Thoracic aorta (tissue), 2 donors: ENCODE measurements at regions not wholly inside any gene's neighbourhood (a gene's known extent, or its start where the extent isn't known, plus 50 kb on each side); places are given as distances from the start of the nearest gene placed in this dataset.

ENCODE experiments used
- ATAC-seq: fragments of 150-250 bp; one replicate; pipeline ENCODE4 v1.8.0; 2017; ENCODE audit warnings: low read depth; ENCODE audit not compliant: insufficient number of reproducible peaks, low FRiP score
- DNase-seq: peaks from one replicate; pipeline ENCODE4 v3.0.0-alpha.2; 2020; ENCODE audit warnings: low spot score
- H3K27ac ChIP-seq, 2 donors: fragments of 200-600 bp; sonication (generic); 1 replicate in 1 of 2; 2 replicates in 1 of 2; pipeline ENCODE4 v1.5.1; 2016; ENCODE audit warnings: mild to moderate bottlenecking in 2 of 2, moderate library complexity in 2 of 2
- H3K27me3 ChIP-seq: fragments of 200-600 bp; sonication (generic); replicated peaks from 2 replicates; pipeline ENCODE4 v1.6.0; 2016; ENCODE audit warnings: mild to moderate bottlenecking; ENCODE audit not compliant: insufficient read depth
- H3K36me3 ChIP-seq: fragments of 200-600 bp; sonication (generic); one replicate; pipeline ENCODE4 v1.5.1; 2016
- H3K4me1 ChIP-seq, 2 donors: fragments of 200-600 bp; sonication (generic); 1 replicate in 1 of 2; 2 replicates in 1 of 2; pipeline versions ENCODE4 v1.5.1 to v1.6.0; 2016; ENCODE audit warnings: low read depth in 2 of 2, mild to moderate bottlenecking in 1 of 2; ENCODE audit not compliant: control insufficient read depth in 1 of 2
- H3K4me3 ChIP-seq: fragments of 200-600 bp; sonication (generic); 2 replicates; pipeline ENCODE4 v1.5.1; 2016; ENCODE audit warnings: mild to moderate bottlenecking
- H3K9me3 ChIP-seq: fragments of 200-600 bp; sonication (generic); 2 replicates; pipeline ENCODE4 v1.5.1; 2016
- CTCF ChIP-seq: fragments of 200-600 bp; sonication (generic); IDR thresholded peaks from one replicate; pipeline ENCODE4 v1.5.1; 2019; ENCODE audit warnings: antibody characterized with exemption

GRCh38 chr22:27196606-27197005 is 539.2 kb downstream of the MIAT start:
- H3K9me3 ChIP-seq, result no peaks in the 10 kb centered on the region
- H3K4me1 ChIP-seq, result peaks cover 0 to 21% of the 10 kb centered on the region in 2 donors
- DNase-seq (no peak), ATAC-seq (no peak)
- no peak for TF ChIP-seq CTCF
- H3K27me3 ChIP-seq, result no peaks in the 10 kb centered on the region
- no peak overlapping the region for H3K27ac ChIP-seq
- H3K4me3 ChIP-seq, result no peak overlapping the region
- no peaks in the 10 kb centered on the region for H3K36me3 ChIP-seq

- DNase-seq, result no peak
- Histone ChIP-seq H3K4me3 (no peak overlapping the region), H3K4me1 (peaks cover 0 to 20% of the 10 kb centered on the region in 2 donors), H3K27ac (no peak overlapping the region), H3K36me3 (no peaks in the 10 kb centered on the region), H3K27me3 (no peaks in the 10 kb centered on the region), H3K9me3 (no peaks in the 10 kb centered on the region)
- no peak for ATAC-seq
- no peak for TF ChIP-seq CTCF
Measured at GRCh38 chr22:27197052-27197451, 539.7 kb downstream of the MIAT start.

GRCh38 chr22:27197618-27198017 is 540.2 kb downstream of the MIAT start:
- no peak overlapping the region for H3K4me3 ChIP-seq

GRCh38 chr22:27198518-27199035 is 541.2 kb downstream of the MIAT start:
- no peaks in the 10 kb centered on the region for H3K9me3 ChIP-seq
- no peak for TF ChIP-seq CTCF
- H3K4me1 ChIP-seq, result peaks cover 8 to 29% of the 10 kb centered on the region in 2 donors
- ATAC-seq, result no peak
- DNase-seq, result no peak
- H3K36me3 ChIP-seq, result no peaks in the 10 kb centered on the region
- H3K27ac ChIP-seq, result no peak overlapping the region
- no peaks in the 10 kb centered on the region for H3K27me3 ChIP-seq
- no peak overlapping the region for H3K4me3 ChIP-seq

More at GRCh38 chr22:27197618-27198017, 540.2 kb downstream of the MIAT start:
- ATAC-seq, result no peak
- DNase-seq, result no peak
- Histone ChIP-seq H3K4me1 (peaks cover 0 to 20% of the 10 kb centered on the region in 2 donors), H3K27me3 (no peaks in the 10 kb centered on the region), H3K36me3 (no peaks in the 10 kb centered on the region), H3K9me3 (no peaks in the 10 kb centered on the region), H3K27ac (no peak overlapping the region)
- no peak for TF ChIP-seq CTCF

- Histone ChIP-seq H3K36me3 (no peaks in the 10 kb centered on the region), H3K27ac (no peak overlapping the region), H3K27me3 (no peaks in the 10 kb centered on the region), H3K9me3 (no peaks in the 10 kb centered on the region), H3K4me3 (no peak overlapping the region), H3K4me1 (peaks cover 9 to 29% of the 10 kb centered on the region in 2 donors)
- DNase-seq, result no peak
- TF ChIP-seq CTCF, result no peak
- no peak for ATAC-seq
Measured at GRCh38 chr22:27199354-27199753, 542.0 kb downstream of the MIAT start.
